NCI-H146 (cell line): ENCODE measurements at regions not wholly inside any gene's neighbourhood (a gene's known extent, or its start where the extent isn't known, plus 50 kb on each side); places are given as distances from the start of the nearest gene placed in this dataset.

Experiments
- DNase-seq: peaks from one replicate; lab custom pipeline; 2025; lab: John Stamatoyannopoulos, UW

GRCh38 chr19:27772059-27772458, 1440.9 kb downstream of the UQCRFS1 start:
- DNase-seq: no peak

- DNase-seq: no peak
Observed at GRCh38 chr19:27770095-27770494, 1442.9 kb downstream of the UQCRFS1 start.

GRCh38 chr19:27767234-27767633, 1445.7 kb downstream of the UQCRFS1 start:
- no peak for DNase-seq

- DNase-seq: no peak
Observed at GRCh38 chr19:27765912-27766725, 1446.8 kb downstream of the UQCRFS1 start.

- DNase-seq: no peak
Observed at GRCh38 chr19:27765397-27765796, 1447.6 kb downstream of the UQCRFS1 start.

- DNase-seq: no peak
Observed at GRCh38 chr19:27764186-27764804, 1448.7 kb downstream of the UQCRFS1 start.

- DNase-seq: no peak
Observed at GRCh38 chr19:27762933-27763332, 1450.0 kb downstream of the UQCRFS1 start.

- DNase-seq: no peak
Observed at GRCh38 chr19:27759896-27760295, 1453.1 kb downstream of the UQCRFS1 start.

- no peak for DNase-seq
Observed at GRCh38 chr19:27758626-27759505, 1454.1 kb downstream of the UQCRFS1 start.

- DNase-seq: no peak
Observed at GRCh38 chr19:27754700-27755099, 1458.3 kb downstream of the UQCRFS1 start.

- DNase-seq: no peak
Observed at GRCh38 chr19:27753622-27754021, 1459.3 kb downstream of the UQCRFS1 start.

- no peak for DNase-seq
Observed at GRCh38 chr19:27752530-27753184, 1460.3 kb downstream of the UQCRFS1 start.

GRCh38 chr19:27751044-27751391, 1461.9 kb downstream of the UQCRFS1 start:
- no peak for DNase-seq

- no peak for DNase-seq
Observed at GRCh38 chr19:27750391-27751043, 1462.4 kb downstream of the UQCRFS1 start.

- no peak for DNase-seq
Observed at GRCh38 chr19:27748551-27749152, 1464.3 kb downstream of the UQCRFS1 start.

- no peak for DNase-seq
Observed at GRCh38 chr19:27746691-27747380, 1466.1 kb downstream of the UQCRFS1 start.

- no peak for DNase-seq
Observed at GRCh38 chr19:27745978-27746542, 1466.9 kb downstream of the UQCRFS1 start.

GRCh38 chr19:27744926-27745768, 1467.8 kb downstream of the UQCRFS1 start:
- no peak for DNase-seq

GRCh38 chr19:27742041-27742440, 1470.9 kb downstream of the UQCRFS1 start:
- no peak for DNase-seq
